Osteoblast (primary cell): ENCODE measurements at regions not wholly inside any gene's neighbourhood (a gene's known extent, or its start where the extent isn't known, plus 50 kb on each side); places are given as distances from the start of the nearest gene placed in this dataset.

Experiments
- DNase-seq: peaks from one replicate; pipeline ENCODE4 v3.0.0; 2011; ENCODE audit warnings: low spot score, mixed read lengths; ENCODE audit not compliant: insufficient read length; ENCODE audit errors: missing footprints
- H2AFZ ChIP-seq: 2 replicates; pipeline ENCODE4 v1.6.0; 2011; ENCODE audit warnings: mild to moderate bottlenecking, low read length
- H3K27ac ChIP-seq: 2 replicates; pipeline ENCODE4 v1.5.1; 2011; ENCODE audit warnings: mild to moderate bottlenecking, low read depth, low read length, moderate library complexity
- H3K27me3 ChIP-seq: 2 replicates; pipeline ENCODE4 v1.6.0; 2012; ENCODE audit warnings: mild to moderate bottlenecking, control low read depth, inconsistent platforms, low read length, moderate library complexity; ENCODE audit not compliant: insufficient read depth
- H3K36me3 ChIP-seq: 2 replicates; pipeline ENCODE4 v1.5.1; 2011; ENCODE audit warnings: mild to moderate bottlenecking, low read length, control low read depth, moderate library complexity; ENCODE audit not compliant: insufficient read depth
- H3K4me1 ChIP-seq: 2 replicates; pipeline ENCODE4 v1.5.1; 2011; ENCODE audit warnings: mild to moderate bottlenecking, low read length, control low read depth, moderate library complexity; ENCODE audit not compliant: insufficient read depth
- H3K4me2 ChIP-seq: 2 replicates; pipeline ENCODE4 v1.6.0; 2011; ENCODE audit warnings: mild to moderate bottlenecking, low read length; ENCODE audit not compliant: insufficient read depth
- H3K4me3 ChIP-seq: fragments of 200-600 bp; sonication (generic); 3 replicates; pipeline ENCODE4 v1.5.1; 2012; ENCODE audit warnings: mild to moderate bottlenecking, low read length, inconsistent platforms; ENCODE audit not compliant: insufficient read depth
- H3K79me2 ChIP-seq: 2 replicates; pipeline ENCODE4 v1.6.0; 2012; ENCODE audit warnings: mild to moderate bottlenecking, low read length, control low read depth, inconsistent platforms; ENCODE audit not compliant: insufficient read depth
- H3K9me3 ChIP-seq: 2 replicates; pipeline ENCODE4 v1.5.1; 2011; ENCODE audit warnings: low read depth, low read length, control low read depth
- H4K20me1 ChIP-seq: 2 replicates; pipeline ENCODE4 v1.6.0; 2012; ENCODE audit warnings: mild to moderate bottlenecking, low read length, control low read depth; ENCODE audit not compliant: insufficient read depth
- CTCF ChIP-seq: IDR thresholded peaks from 2 replicates; pipeline ENCODE4 v1.5.1; 2011; ENCODE audit warnings: mild to moderate bottlenecking, low read depth, low read length, moderate library complexity; ENCODE audit errors: extremely low read depth

DNA sequence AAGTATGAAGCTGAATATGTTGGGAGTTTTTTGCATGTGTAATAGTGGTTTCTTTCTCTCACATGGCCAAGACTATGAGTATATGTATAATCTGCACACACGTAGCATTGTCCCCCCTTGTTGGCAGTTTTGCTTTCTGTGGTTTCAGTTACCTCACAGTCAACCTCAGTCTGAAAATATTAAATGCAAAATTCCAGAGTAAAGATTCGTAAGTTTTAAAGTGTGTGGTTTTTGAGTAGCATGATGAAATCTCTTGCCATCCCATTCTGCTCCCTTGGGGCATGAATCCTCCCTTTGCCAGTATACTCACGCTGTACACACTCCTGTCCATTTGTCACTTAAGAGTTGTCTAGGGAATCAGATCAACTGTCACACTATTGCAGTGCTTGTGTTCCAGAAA is 742.0 kb upstream of the CCDC54 start:
- Histone ChIP-seq H2AFZ (no peak overlapping the region), H3K27me3 (no peaks in the 10 kb centered on the region), H4K20me1 (no peaks in the 10 kb centered on the region), H3K4me3 (no peak overlapping the region), H3K4me1 (peaks cover 17% of the 10 kb centered on the region), H3K79me2 (no peaks in the 10 kb centered on the region), H3K9me3 (no peaks in the 10 kb centered on the region), H3K27ac (peak overlapping the region; percentile 95), H3K4me2 (peak overlapping the region; percentile 16), H3K36me3 (no peaks in the 10 kb centered on the region)
- peak; percentile 59 for DNase-seq
- TF ChIP-seq CTCF: no peak

DNA sequence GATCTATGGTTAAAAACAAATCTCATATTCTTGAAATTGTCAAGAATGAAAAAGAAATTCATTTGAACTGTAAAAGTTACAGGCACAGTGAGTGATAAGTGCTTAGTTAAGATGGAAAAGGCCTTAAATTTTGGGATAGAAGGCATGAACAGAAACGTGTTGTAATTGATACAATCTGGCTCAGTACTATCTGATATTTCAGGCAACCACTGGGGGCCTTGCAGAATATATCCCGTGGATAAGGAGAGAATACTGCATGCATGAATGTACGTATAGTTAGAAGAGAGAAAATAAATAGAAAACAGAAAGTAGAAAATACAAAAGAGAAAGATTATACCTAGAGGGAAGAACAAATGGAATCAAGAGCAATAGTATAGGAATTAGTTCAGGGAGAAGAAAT is 741.4 kb upstream of the CCDC54 start:
- TF ChIP-seq CTCF: no peak
- Histone ChIP-seq H3K4me1 (peaks cover 17% of the 10 kb centered on the region), H3K36me3 (no peaks in the 10 kb centered on the region), H3K9me3 (no peaks in the 10 kb centered on the region), H3K4me3 (no peak overlapping the region), H3K4me2 (no peak overlapping the region), H3K79me2 (no peaks in the 10 kb centered on the region), H3K27ac (peak overlapping the region; percentile 95), H3K27me3 (no peaks in the 10 kb centered on the region), H2AFZ (no peak overlapping the region), H4K20me1 (no peaks in the 10 kb centered on the region)
- no peak for DNase-seq

DNA sequence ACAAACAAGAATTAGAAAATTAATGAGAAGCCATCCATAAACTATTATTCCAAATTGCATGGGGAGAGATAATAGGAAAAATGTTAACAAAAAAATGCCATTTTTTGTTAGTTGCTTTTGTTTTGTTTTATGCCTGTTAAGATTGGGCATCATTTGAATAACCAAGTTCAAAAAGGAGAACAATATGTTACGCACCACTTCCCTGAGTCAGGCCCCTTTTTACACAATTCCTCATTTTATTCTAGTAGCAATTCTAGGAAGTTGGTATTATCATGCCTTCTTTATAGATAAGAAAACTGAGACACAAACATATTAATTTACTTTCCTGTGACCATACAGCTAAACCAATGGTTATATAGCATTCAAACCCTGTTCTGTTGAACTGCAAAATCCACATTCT is 736.9 kb upstream of the CCDC54 start:
- no peak for TF ChIP-seq CTCF
- Histone ChIP-seq H3K79me2 (no peaks in the 10 kb centered on the region), H3K27me3 (no peaks in the 10 kb centered on the region), H3K4me1 (peaks cover 7% of the 10 kb centered on the region), H3K27ac (no peak overlapping the region), H4K20me1 (no peaks in the 10 kb centered on the region), H2AFZ (no peak overlapping the region), H3K9me3 (no peaks in the 10 kb centered on the region), H3K36me3 (no peaks in the 10 kb centered on the region), H3K4me3 (no peak overlapping the region), H3K4me2 (no peak overlapping the region)
- no peak for DNase-seq

DNA sequence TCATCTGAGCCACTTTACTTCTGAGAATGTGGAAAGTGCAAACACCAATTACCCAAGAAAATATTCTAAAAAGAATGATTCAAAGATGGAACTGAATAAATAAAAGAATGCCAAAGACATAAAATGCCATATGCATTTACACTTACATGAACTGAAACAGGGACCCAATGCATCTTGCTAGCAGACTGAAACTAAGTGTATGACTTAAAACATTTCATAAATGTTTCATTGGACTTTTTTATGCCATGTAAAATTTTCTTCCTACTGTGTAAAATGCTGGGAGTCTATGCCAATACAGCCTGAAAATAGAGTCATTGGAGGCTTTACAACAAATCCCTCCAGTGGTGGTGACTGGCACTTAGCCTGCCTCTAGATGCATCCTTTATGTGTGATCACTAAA is 735.1 kb upstream of the CCDC54 start:
- Histone ChIP-seq H3K9me3 (no peaks in the 10 kb centered on the region), H2AFZ (peak overlapping the region; percentile 28), H3K36me3 (no peaks in the 10 kb centered on the region), H4K20me1 (no peaks in the 10 kb centered on the region), H3K4me3 (no peak overlapping the region), H3K4me2 (no peak overlapping the region), H3K27me3 (no peaks in the 10 kb centered on the region), H3K27ac (no peak overlapping the region), H3K79me2 (no peaks in the 10 kb centered on the region), H3K4me1 (no peaks in the 10 kb centered on the region)
- TF ChIP-seq CTCF: no peak
- DNase-seq: no peak
